ENCODE measurements at regions not wholly inside any gene's neighbourhood (a gene's known extent, or its start where the extent isn't known, plus 50 kb on each side); places are given as distances from the start of the nearest gene placed in this dataset.

DNA sequence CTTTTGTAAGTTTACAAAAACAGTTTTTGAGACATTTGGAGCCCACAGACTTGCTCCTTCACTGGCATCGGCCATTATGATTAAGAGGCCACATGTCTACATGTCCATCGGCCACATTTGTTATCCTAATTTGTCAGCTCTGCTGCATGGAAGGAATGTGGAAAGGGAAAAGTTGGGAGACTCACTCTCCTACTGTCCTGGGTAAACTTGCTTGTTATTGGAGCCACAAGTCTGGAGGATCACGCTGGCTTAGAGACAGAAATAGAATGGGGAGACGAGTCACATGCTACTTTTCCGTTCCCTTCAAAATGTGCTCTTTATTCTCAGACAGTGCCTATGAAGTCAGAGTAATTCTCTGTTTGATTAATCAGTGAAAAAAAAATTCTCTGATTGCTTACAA is 741.2 kb upstream of the PCDH9 start:
- ATAC-seq (no peak), DNase-seq (ENCODE audit: low read depth, low spot score) (no peak)
- intact Hi-C loops (cut with micrococcal nuclease; ENCODE audit: unreplicated experiment) (no loop called here), in situ Hi-C loops (cut with HindIII; ENCODE audit: low pct_unique_long_range_greater_than_20kb, low sequenced_read_pairs) (no loop called here)
- CTCF ChIA-PET, result no interaction called here
- Histone ChIP-seq H3K36me3 (ENCODE audit: control insufficient read depth, insufficient read depth, low read length) (no peaks in the 10 kb centered on the region), H3K9me3 (ENCODE audit: control insufficient read depth, insufficient read depth, low read depth, low read length) (no peaks in the 10 kb centered on the region), H3K27me3 (ENCODE audit: control insufficient read depth, insufficient read depth, low read length) (no peaks in the 10 kb centered on the region), H3K4me3 (ENCODE audit: low read depth in 2 of 2, low read length in 2 of 2) (no peak overlapping the region), H3K4me1 (ENCODE audit: control insufficient read depth, insufficient read depth, low read length) (no peaks in the 10 kb centered on the region), H3K27ac (ENCODE audit: low read length) (no peak overlapping the region)
- POLR2A ChIA-PET, result no interaction called here
- TF ChIP-seq POLR2AphosphoS5 (IDR thresholded peaks at IDR 0.05; ENCODE audit: low read depth, low read length), result no peak
- no peak for TF ChIP-seq TCF7L2 (IDR thresholded peaks at IDR 0.05; ENCODE audit: low read depth, low read length)
- TF ChIP-seq, protein P1, sequence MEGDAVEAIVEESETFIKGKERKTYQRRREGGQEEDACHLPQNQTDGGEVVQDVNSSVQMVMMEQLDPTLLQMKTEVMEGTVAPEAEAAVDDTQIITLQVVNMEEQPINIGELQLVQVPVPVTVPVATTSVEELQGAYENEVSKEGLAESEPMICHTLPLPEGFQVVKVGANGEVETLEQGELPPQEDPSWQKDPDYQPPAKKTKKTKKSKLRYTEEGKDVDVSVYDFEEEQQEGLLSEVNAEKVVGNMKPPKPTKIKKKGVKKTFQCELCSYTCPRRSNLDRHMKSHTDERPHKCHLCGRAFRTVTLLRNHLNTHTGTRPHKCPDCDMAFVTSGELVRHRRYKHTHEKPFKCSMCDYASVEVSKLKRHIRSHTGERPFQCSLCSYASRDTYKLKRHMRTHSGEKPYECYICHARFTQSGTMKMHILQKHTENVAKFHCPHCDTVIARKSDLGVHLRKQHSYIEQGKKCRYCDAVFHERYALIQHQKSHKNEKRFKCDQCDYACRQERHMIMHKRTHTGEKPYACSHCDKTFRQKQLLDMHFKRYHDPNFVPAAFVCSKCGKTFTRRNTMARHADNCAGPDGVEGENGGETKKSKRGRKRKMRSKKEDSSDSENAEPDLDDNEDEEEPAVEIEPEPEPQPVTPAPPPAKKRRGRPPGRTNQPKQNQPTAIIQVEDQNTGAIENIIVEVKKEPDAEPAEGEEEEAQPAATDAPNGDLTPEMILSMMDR (IDR thresholded peaks at IDR 0.05), result no peak
- TF ChIP-seq SIN3A (IDR thresholded peaks at IDR 0.05; ENCODE audit: borderline replicate concordance, insufficient read depth, low read depth, low read length), result no peak
- TF ChIP-seq, protein P2, sequence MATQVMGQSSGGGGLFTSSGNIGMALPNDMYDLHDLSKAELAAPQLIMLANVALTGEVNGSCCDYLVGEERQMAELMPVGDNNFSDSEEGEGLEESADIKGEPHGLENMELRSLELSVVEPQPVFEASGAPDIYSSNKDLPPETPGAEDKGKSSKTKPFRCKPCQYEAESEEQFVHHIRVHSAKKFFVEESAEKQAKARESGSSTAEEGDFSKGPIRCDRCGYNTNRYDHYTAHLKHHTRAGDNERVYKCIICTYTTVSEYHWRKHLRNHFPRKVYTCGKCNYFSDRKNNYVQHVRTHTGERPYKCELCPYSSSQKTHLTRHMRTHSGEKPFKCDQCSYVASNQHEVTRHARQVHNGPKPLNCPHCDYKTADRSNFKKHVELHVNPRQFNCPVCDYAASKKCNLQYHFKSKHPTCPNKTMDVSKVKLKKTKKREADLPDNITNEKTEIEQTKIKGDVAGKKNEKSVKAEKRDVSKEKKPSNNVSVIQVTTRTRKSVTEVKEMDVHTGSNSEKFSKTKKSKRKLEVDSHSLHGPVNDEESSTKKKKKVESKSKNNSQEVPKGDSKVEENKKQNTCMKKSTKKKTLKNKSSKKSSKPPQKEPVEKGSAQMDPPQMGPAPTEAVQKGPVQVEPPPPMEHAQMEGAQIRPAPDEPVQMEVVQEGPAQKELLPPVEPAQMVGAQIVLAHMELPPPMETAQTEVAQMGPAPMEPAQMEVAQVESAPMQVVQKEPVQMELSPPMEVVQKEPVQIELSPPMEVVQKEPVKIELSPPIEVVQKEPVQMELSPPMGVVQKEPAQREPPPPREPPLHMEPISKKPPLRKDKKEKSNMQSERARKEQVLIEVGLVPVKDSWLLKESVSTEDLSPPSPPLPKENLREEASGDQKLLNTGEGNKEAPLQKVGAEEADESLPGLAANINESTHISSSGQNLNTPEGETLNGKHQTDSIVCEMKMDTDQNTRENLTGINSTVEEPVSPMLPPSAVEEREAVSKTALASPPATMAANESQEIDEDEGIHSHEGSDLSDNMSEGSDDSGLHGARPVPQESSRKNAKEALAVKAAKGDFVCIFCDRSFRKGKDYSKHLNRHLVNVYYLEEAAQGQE (IDR thresholded peaks at IDR 0.05; ENCODE audit: insufficient read depth in 1 of 2, low read depth in 2 of 2, low read length in 1 of 2), result no peak
- BruUV-seq (replicated peaks), result no TSS peak

DNA sequence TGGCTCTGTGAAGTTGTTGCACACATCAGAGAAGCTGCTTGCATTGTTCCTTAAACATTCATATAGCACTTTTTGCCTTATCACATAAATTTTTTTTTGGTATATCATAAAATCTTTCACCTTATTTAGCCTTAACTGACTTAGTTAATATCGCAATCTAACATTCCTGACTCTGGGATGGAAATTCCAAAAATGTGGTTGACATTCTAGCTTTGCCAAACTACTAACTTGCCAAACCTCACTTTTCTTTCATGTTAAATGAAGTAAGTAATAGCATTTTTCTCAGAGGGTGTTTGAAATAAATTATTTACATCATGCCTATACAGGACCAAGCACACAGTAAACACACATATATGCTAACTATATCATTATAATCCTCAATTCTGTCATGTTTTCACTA is 736.9 kb upstream of the PCDH9 start:
- BruUV-seq (replicated peaks), result no TSS peak
- TF ChIP-seq, protein P1 (IDR thresholded peaks at IDR 0.05), result no peak
- no peak for TF ChIP-seq SIN3A (IDR thresholded peaks at IDR 0.05; ENCODE audit: borderline replicate concordance, insufficient read depth, low read depth, low read length)
- TF ChIP-seq TCF7L2 (IDR thresholded peaks at IDR 0.05; ENCODE audit: low read depth, low read length), result no peak
- no peak for TF ChIP-seq POLR2AphosphoS5 (IDR thresholded peaks at IDR 0.05; ENCODE audit: low read depth, low read length)
- TF ChIP-seq, protein P2 (IDR thresholded peaks at IDR 0.05; ENCODE audit: insufficient read depth in 1 of 2, low read depth in 2 of 2, low read length in 1 of 2), result no peak
- H3K27me3 ChIP-seq (ENCODE audit: control insufficient read depth, insufficient read depth, low read length), result no peaks in the 10 kb centered on the region
- ChIA-PET POLR2A (no interaction called here), CTCF (no interaction called here)
- no peak for DNase-seq (ENCODE audit: low read depth, low spot score)
- no peaks in the 10 kb centered on the region for H3K9me3 ChIP-seq (ENCODE audit: control insufficient read depth, insufficient read depth, low read depth, low read length)
- no peaks in the 10 kb centered on the region for H3K4me1 ChIP-seq (ENCODE audit: control insufficient read depth, insufficient read depth, low read length)
- H3K36me3 ChIP-seq (ENCODE audit: control insufficient read depth, insufficient read depth, low read length), result no peaks in the 10 kb centered on the region
- no peak overlapping the region for H3K27ac ChIP-seq (ENCODE audit: low read length)
- no peak for ATAC-seq
- H3K4me3 ChIP-seq (ENCODE audit: low read depth in 2 of 2, low read length in 2 of 2), result no peak overlapping the region
- in situ Hi-C loops (cut with HindIII; ENCODE audit: low pct_unique_long_range_greater_than_20kb, low sequenced_read_pairs) (no loop called here), intact Hi-C loops (cut with micrococcal nuclease; ENCODE audit: unreplicated experiment) (no loop called here)
